Stimulated activated naive CD4-positive, alpha-beta T cell (primary cell): ENCODE measurements at regions not wholly inside any gene's neighbourhood (a gene's known extent, or its start where the extent isn't known, plus 50 kb on each side); places are given as distances from the start of the nearest gene placed in this dataset.
"Not testable (repeated sequence)": the region's sequence is repeated elsewhere in the genome, so short reads cannot be mapped to it uniquely, and the experiment has no call there.

Experiments
- DNase-seq, 6 experiments: peaks; one replicate each; lab custom pipeline; 2025; lab: John Stamatoyannopoulos, UW

GRCh38 chr4:141290771-141291170, 70.1 kb downstream of the ZNF330 start:
- DNase-seq: no peak

GRCh38 chr4:141294306-141294705, 73.6 kb downstream of the ZNF330 start:
- DNase-seq: no peak

- no peak for DNase-seq
Observed at GRCh38 chr4:141301216-141301615, 80.5 kb downstream of the ZNF330 start.

- DNase-seq: no peak
Observed at GRCh38 chr4:141302924-141303323, 82.2 kb downstream of the ZNF330 start.

- no peak for DNase-seq
Observed at GRCh38 chr4:141304346-141304745, 83.7 kb downstream of the ZNF330 start.

- no peak for DNase-seq
Observed at GRCh38 chr4:141306331-141306730, 85.6 kb downstream of the ZNF330 start.

- peak; percentile 2 to 57 (median 16) for DNase-seq
Observed at GRCh38 chr4:141307241-141307689, 86.6 kb downstream of the ZNF330 start.

- DNase-seq: no peak
Observed at GRCh38 chr4:141309874-141310273, 89.2 kb downstream of the ZNF330 start.

GRCh38 chr4:141311246-141312204, 90.8 kb downstream of the ZNF330 start:
- no peak for DNase-seq

GRCh38 chr4:141314627-141315026, 93.9 kb downstream of the ZNF330 start:
- no peak for DNase-seq

GRCh38 chr4:141328560-141329173, 108.0 kb downstream of the ZNF330 start:
- no peak for DNase-seq

GRCh38 chr4:141329174-141329569, 108.5 kb downstream of the ZNF330 start:
- DNase-seq: no peak

GRCh38 chr4:141330616-141331015, 109.9 kb downstream of the ZNF330 start:
- DNase-seq: no peak

GRCh38 chr4:141331534-141332358, 111.1 kb downstream of the ZNF330 start:
- no peak for DNase-seq

GRCh38 chr4:141332359-141333181, 111.9 kb downstream of the ZNF330 start:
- not testable (repeated sequence) for DNase-seq

- not testable (repeated sequence) for DNase-seq
Observed at GRCh38 chr4:141333456-141334230, 112.9 kb downstream of the ZNF330 start.

GRCh38 chr4:141335166-141335565, 114.5 kb downstream of the ZNF330 start:
- no peak for DNase-seq

GRCh38 chr4:141338238-141338637, 117.5 kb downstream of the ZNF330 start:
- DNase-seq: no peak

- no peak for DNase-seq
Observed at GRCh38 chr4:141339391-141339790, 118.7 kb downstream of the ZNF330 start.

GRCh38 chr4:141339966-141340365, 119.3 kb downstream of the ZNF330 start:
- DNase-seq: no peak

- DNase-seq: no peak
Observed at GRCh38 chr4:141340458-141340857, 119.8 kb downstream of the ZNF330 start.
